ENCODE measurements at regions not wholly inside any gene's neighbourhood (a gene's known extent, or its start where the extent isn't known, plus 50 kb on each side); places are given as distances from the start of the nearest gene placed in this dataset.

- Histone ChIP-seq H3K27me3 (ENCODE audit: insufficient read depth, poor library complexity, severe bottlenecking) (no peaks in the 10 kb centered on the region), H3K27ac (replicated peaks) (no peak overlapping the region), H3K4me3 (replicated peaks; ENCODE audit: insufficient read depth, low read length) (no peak overlapping the region)
- TF ChIP-seq SPI1 (IDR thresholded peaks at IDR 0.05; ENCODE audit: borderline replicate concordance, low read depth) (no peak), CTCF (IDR thresholded peaks at IDR 0.05; ENCODE audit: insufficient read depth, low read length) (no peak)
- DNase-seq (ENCODE audit: low read depth in 1 of 2, low spot score in 1 of 2): no peak
Observed at GRCh38 chr11:25435197-25435596, 896.7 kb upstream of the ANO3 start.

- Histone ChIP-seq H3K27me3 (ENCODE audit: insufficient read depth, poor library complexity, severe bottlenecking) (no peaks in the 10 kb centered on the region), H3K4me3 (replicated peaks; ENCODE audit: insufficient read depth, low read length) (no peak overlapping the region), H3K27ac (replicated peaks) (no peak overlapping the region)
- TF ChIP-seq CTCF (IDR thresholded peaks at IDR 0.05; ENCODE audit: insufficient read depth, low read length) (no peak), SPI1 (IDR thresholded peaks at IDR 0.05; ENCODE audit: borderline replicate concordance, low read depth) (no peak), POLR2AphosphoS5 (IDR thresholded peaks at IDR 0.05; ENCODE audit: low read depth) (no peak), GABPA (IDR thresholded peaks at IDR 0.05; ENCODE audit: low read depth) (no peak), REST (IDR thresholded peaks at IDR 0.05; ENCODE audit: insufficient replicate concordance, low read depth) (no peak)
- no peak for DNase-seq (ENCODE audit: low read depth in 1 of 2, low spot score in 1 of 2)
Observed at GRCh38 chr11:25436326-25436725, 895.6 kb upstream of the ANO3 start.

- DNase-seq (ENCODE audit: low read depth in 1 of 2, low spot score in 1 of 2): no peak
- no peak overlapping the region for H3K4me3 ChIP-seq (replicated peaks; ENCODE audit: insufficient read depth, low read length)
- TF ChIP-seq GABPA (IDR thresholded peaks at IDR 0.05; ENCODE audit: low read depth) (no peak), CTCF (IDR thresholded peaks at IDR 0.05; ENCODE audit: insufficient read depth, low read length) (no peak), SPI1 (IDR thresholded peaks at IDR 0.05; ENCODE audit: borderline replicate concordance, low read depth) (no peak), POLR2AphosphoS5 (IDR thresholded peaks at IDR 0.05; ENCODE audit: low read depth) (no peak)
- no peaks in the 10 kb centered on the region for H3K27me3 ChIP-seq (ENCODE audit: insufficient read depth, poor library complexity, severe bottlenecking)
- H3K27ac ChIP-seq (replicated peaks): no peak overlapping the region
Observed at GRCh38 chr11:25441421-25441820, 890.5 kb upstream of the ANO3 start.

- no peak for DNase-seq (ENCODE audit: low read depth in 1 of 2, low spot score in 1 of 2)
- Histone ChIP-seq H3K27me3 (ENCODE audit: insufficient read depth, poor library complexity, severe bottlenecking) (no peaks in the 10 kb centered on the region), H3K4me3 (replicated peaks; ENCODE audit: insufficient read depth, low read length) (no peak overlapping the region), H3K27ac (replicated peaks) (no peak overlapping the region)
- no peak for TF ChIP-seq CTCF (IDR thresholded peaks at IDR 0.05; ENCODE audit: insufficient read depth, low read length)
- no peak for TF ChIP-seq SPI1 (IDR thresholded peaks at IDR 0.05; ENCODE audit: borderline replicate concordance, low read depth)
- TF ChIP-seq POLR2AphosphoS5 (IDR thresholded peaks at IDR 0.05; ENCODE audit: low read depth): no peak
- no peak for TF ChIP-seq REST (IDR thresholded peaks at IDR 0.05; ENCODE audit: insufficient replicate concordance, low read depth)
- no peak for TF ChIP-seq GABPA (IDR thresholded peaks at IDR 0.05; ENCODE audit: low read depth)
Observed at GRCh38 chr11:25449091-25449490, 882.8 kb upstream of the ANO3 start.
